H1 (cell line): ENCODE measurements at regions not wholly inside any gene's neighbourhood (a gene's known extent, or its start where the extent isn't known, plus 50 kb on each side); places are given as distances from the start of the nearest gene placed in this dataset.

Source experiments
- CBX5 ChIP-seq: fragments of 300-800, 300-1000 bp; sonication (generic); IDR thresholded peaks from 2 replicates; pipeline ENCODE4 v1.7.1; 2016; ENCODE audit warnings: antibody characterized with exemption, low read length, low read depth
- CHD1 ChIP-seq: IDR thresholded peaks from 2 replicates; pipeline ENCODE4 v1.6.1; 2012; ENCODE audit warnings: low read depth, low read length, improper control_type of control experiment
- GTF2F1 ChIP-seq: IDR thresholded peaks from 2 replicates; pipeline ENCODE4 v1.6.1; 2012; ENCODE audit warnings: low read depth, low read length, improper control_type of control experiment, borderline replicate concordance
- POLR2A ChIP-seq, 2 experiments: IDR thresholded peaks; 1 replicate in 1 of 2; 2 replicates in 1 of 2; pipeline ENCODE4 v1.6.1; 2011; ENCODE audit warnings: low read depth in 2 of 2, low read length in 2 of 2, mild to moderate bottlenecking in 2 of 2; ENCODE audit errors: control extremely low read depth in 1 of 2
- POLR2AphosphoS5 ChIP-seq: IDR thresholded peaks from 2 replicates; pipeline ENCODE4 v1.6.1; 2011; ENCODE audit warnings: low read depth, low read length
- RNF2 ChIP-seq: fragments of 200-900, 300-1000 bp; sonication (generic); IDR thresholded peaks from 2 replicates; pipeline ENCODE4 v1.7.1; 2016; ENCODE audit warnings: borderline replicate concordance, low read depth, mild to moderate bottlenecking, antibody characterized with exemption, low read length; ENCODE audit not compliant: poor library complexity, severe bottlenecking; ENCODE audit errors: missing control alignments
- TEAD4 ChIP-seq: IDR thresholded peaks from 2 replicates; pipeline ENCODE4 v1.6.1; 2012; ENCODE audit warnings: low read depth, low read length, inconsistent platforms, mixed read lengths

DNA sequence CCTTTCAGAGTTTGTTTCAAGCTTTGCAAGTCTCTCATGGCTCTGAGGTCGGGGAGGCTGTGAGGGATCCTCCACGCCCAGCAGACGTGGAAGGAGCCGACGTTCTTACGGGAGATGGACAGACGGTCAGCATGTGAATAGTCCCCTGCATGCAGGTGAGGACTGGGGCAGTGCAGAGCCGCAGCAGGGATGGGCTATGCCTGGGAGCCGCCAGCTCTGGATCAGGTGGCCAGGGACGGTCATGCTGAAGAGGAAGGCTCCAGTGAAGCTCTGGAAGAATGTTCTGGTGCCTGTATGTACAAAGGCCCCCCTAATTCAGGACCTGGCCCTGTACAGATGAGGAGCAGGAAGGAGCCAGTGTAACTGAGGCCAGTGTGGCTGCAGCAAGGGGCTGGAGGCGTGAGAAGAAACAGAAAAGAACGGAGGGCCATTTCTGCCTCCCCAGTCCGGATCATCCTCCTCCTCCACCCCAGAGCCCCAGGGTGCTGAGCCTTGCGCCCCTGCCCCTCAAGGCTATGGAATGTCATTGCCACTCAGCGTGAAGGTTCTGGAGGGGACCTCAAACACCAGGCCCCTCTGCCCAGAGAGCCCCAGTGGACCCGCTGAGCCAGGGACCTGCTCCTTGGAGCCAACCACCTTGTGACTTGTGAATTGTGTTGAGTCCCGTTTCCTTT, 96.8 kb upstream of the DIO3 start:
- TF ChIP-seq TEAD4, result no peak
- no peak for TF ChIP-seq POLR2AphosphoS5
- TF ChIP-seq CHD1, result no peak
- TF ChIP-seq RNF2, result no peak
- no peak for TF ChIP-seq CBX5
- TF ChIP-seq POLR2A (IDR thresholded peaks at IDR 0.05; ENCODE audit: control extremely low read depth in 1 of 2, low read depth in 2 of 2, low read length in 2 of 2), result no peak
- TF ChIP-seq GTF2F1, result no peak
